ENCODE measurements at regions not wholly inside any gene's neighbourhood (a gene's known extent, or its start where the extent isn't known, plus 50 kb on each side); places are given as distances from the start of the nearest gene placed in this dataset.

- no peak for TF ChIP-seq CTCF (IDR thresholded peaks at IDR 0.05)
- TF ChIP-seq POLR2A (IDR thresholded peaks at IDR 0.05) = no peak
These were observed 237.4 kb downstream of the LPIN1 start for GRCh38 chr2:11983870-11984269.
